ENCODE measurements at regions not wholly inside any gene's neighbourhood (a gene's known extent, or its start where the extent isn't known, plus 50 kb on each side); places are given as distances from the start of the nearest gene placed in this dataset.

DNA sequence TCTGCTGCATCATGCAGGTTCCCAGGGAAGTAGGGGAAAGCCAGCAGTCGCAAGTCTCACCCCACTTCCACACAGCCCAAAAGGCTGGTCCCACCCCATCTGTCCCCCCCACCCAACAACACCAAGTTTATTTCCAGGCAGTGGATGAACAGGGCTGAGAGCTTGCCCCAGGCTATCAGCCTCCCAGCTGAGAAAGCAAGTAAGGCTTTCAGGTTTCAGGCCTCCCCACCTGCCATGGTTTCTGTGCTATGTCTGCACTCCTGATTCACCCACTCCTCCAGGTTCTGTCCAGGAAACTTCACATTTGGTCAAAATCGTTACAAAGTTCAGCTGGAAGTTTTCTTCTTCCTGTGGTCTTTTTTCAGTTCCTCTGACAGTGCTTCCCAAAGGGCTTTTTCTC, 97.5 kb upstream of the HS3ST3A1 start:
- no peak for TF ChIP-seq HMGA2 (CRISPR knock-in tag; IDR thresholded peaks at IDR 0.05)
- no peak for TF ChIP-seq ZNF263 (CRISPR knock-in tag; IDR thresholded peaks at IDR 0.05; ENCODE audit: low read depth)
- TF ChIP-seq, protein P1, sequence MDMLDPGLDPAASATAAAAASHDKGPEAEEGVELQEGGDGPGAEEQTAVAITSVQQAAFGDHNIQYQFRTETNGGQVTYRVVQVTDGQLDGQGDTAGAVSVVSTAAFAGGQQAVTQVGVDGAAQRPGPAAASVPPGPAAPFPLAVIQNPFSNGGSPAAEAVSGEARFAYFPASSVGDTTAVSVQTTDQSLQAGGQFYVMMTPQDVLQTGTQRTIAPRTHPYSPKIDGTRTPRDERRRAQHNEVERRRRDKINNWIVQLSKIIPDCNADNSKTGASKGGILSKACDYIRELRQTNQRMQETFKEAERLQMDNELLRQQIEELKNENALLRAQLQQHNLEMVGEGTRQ (CRISPR knock-in tag; IDR thresholded peaks at IDR 0.05), result no peak
- TF ChIP-seq, protein P2, sequence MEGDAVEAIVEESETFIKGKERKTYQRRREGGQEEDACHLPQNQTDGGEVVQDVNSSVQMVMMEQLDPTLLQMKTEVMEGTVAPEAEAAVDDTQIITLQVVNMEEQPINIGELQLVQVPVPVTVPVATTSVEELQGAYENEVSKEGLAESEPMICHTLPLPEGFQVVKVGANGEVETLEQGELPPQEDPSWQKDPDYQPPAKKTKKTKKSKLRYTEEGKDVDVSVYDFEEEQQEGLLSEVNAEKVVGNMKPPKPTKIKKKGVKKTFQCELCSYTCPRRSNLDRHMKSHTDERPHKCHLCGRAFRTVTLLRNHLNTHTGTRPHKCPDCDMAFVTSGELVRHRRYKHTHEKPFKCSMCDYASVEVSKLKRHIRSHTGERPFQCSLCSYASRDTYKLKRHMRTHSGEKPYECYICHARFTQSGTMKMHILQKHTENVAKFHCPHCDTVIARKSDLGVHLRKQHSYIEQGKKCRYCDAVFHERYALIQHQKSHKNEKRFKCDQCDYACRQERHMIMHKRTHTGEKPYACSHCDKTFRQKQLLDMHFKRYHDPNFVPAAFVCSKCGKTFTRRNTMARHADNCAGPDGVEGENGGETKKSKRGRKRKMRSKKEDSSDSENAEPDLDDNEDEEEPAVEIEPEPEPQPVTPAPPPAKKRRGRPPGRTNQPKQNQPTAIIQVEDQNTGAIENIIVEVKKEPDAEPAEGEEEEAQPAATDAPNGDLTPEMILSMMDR (IDR thresholded peaks at IDR 0.05), result no peak
- no peak for TF ChIP-seq NR1H2 (CRISPR knock-in tag; IDR thresholded peaks at IDR 0.05)
- no peak for TF ChIP-seq SP1 (CRISPR knock-in tag; conservative IDR thresholded peaks at IDR 0.05)
- TF ChIP-seq, protein P3, sequence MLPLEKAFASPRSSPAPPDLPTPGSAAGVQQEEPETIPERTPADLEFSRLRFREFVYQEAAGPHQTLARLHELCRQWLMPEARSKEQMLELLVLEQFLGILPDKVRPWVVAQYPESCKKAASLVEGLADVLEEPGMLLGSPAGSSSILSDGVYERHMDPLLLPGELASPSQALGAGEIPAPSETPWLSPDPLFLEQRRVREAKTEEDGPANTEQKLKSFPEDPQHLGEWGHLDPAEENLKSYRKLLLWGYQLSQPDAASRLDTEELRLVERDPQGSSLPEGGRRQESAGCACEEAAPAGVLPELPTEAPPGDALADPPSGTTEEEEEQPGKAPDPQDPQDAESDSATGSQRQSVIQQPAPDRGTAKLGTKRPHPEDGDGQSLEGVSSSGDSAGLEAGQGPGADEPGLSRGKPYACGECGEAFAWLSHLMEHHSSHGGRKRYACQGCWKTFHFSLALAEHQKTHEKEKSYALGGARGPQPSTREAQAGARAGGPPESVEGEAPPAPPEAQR (CRISPR knock-in tag; IDR thresholded peaks at IDR 0.05), result no peak
- TF ChIP-seq, protein P4, sequence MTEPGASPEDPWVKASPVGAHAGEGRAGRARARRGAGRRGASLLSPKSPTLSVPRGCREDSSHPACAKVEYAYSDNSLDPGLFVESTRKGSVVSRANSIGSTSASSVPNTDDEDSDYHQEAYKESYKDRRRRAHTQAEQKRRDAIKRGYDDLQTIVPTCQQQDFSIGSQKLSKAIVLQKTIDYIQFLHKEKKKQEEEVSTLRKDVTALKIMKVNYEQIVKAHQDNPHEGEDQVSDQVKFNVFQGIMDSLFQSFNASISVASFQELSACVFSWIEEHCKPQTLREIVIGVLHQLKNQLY (CRISPR knock-in tag; IDR thresholded peaks at IDR 0.05), result no peak
- TF ChIP-seq, protein P5, sequence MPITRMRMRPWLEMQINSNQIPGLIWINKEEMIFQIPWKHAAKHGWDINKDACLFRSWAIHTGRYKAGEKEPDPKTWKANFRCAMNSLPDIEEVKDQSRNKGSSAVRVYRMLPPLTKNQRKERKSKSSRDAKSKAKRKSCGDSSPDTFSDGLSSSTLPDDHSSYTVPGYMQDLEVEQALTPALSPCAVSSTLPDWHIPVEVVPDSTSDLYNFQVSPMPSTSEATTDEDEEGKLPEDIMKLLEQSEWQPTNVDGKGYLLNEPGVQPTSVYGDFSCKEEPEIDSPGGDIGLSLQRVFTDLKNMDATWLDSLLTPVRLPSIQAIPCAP (CRISPR knock-in tag; IDR thresholded peaks at IDR 0.05), result no peak

All from WTC11 (cell line).